Body of pancreas (tissue), 4 donors: ENCODE measurements at regions not wholly inside any gene's neighbourhood (a gene's known extent, or its start where the extent isn't known, plus 50 kb on each side); places are given as distances from the start of the nearest gene placed in this dataset.

Experiments
- CTCF ChIP-seq, 7 experiments: fragments of 450-650 bp in 4 of 7; fragments of 200-600 bp in 3 of 7; sonication (generic) in 3 of 7; IDR thresholded peaks; one replicate each; pipeline ENCODE4 v1.5.1; 2016 to 2019; ENCODE audit warnings: antibody characterized with exemption in 7 of 7
- POLR2A ChIP-seq, 3 donors: fragments of 450-650 bp; IDR thresholded peaks; one replicate each; pipeline ENCODE4 v1.6.1; 2016; ENCODE audit warnings: antibody characterized with exemption in 3 of 3, mild to moderate bottlenecking in 2 of 3

GRCh38 chr1:212231372-212231771 is 53.8 kb upstream of the PPP2R5A start:
- no peak for TF ChIP-seq CTCF (IDR thresholded peaks at IDR 0.05)
- TF ChIP-seq POLR2A (IDR thresholded peaks at IDR 0.05): no peak
